Mesenchymal stem cell (in vitro differentiated cells and primary cell): ENCODE measurements at regions not wholly inside any gene's neighbourhood (a gene's known extent, or its start where the extent isn't known, plus 50 kb on each side); places are given as distances from the start of the nearest gene placed in this dataset.

ENCODE experiments used
- DNase-seq: peaks from one replicate; pipeline ENCODE4 v3.0.0-alpha.2; 2013
- H2AFZ ChIP-seq: one replicate; pipeline ENCODE4 v1.6.1; 2013; ENCODE audit warnings: low read depth, mild to moderate bottlenecking, control low read depth, inconsistent platforms, low read length, moderate library complexity
- H2AK5ac ChIP-seq: 2 replicates; pipeline ENCODE4 v1.6.1; 2013; ENCODE audit warnings: low read length, moderate library complexity, mild to moderate bottlenecking, inconsistent platforms; ENCODE audit not compliant: severe bottlenecking
- H2BK120ac ChIP-seq: one replicate; pipeline ENCODE4 v1.6.1; 2013; ENCODE audit warnings: low read depth, mild to moderate bottlenecking, inconsistent platforms, low read length, moderate library complexity
- H2BK12ac ChIP-seq, 2 experiments: one replicate each; pipeline ENCODE4 v1.6.1; 2013; ENCODE audit warnings: inconsistent platforms in 2 of 2, low read length in 2 of 2, mild to moderate bottlenecking in 2 of 2, moderate library complexity in 2 of 2, control low read depth in 1 of 2
- H2BK15ac ChIP-seq: one replicate; pipeline ENCODE4 v1.6.1; 2013; ENCODE audit warnings: mild to moderate bottlenecking, low read depth, inconsistent platforms; ENCODE audit not compliant: poor library complexity, severe bottlenecking
- H2BK5ac ChIP-seq: 2 replicates; pipeline ENCODE4 v1.6.1; 2013; ENCODE audit warnings: low read depth, mild to moderate bottlenecking, low read length, control low read depth, inconsistent platforms; ENCODE audit not compliant: poor library complexity, severe bottlenecking
- H3K14ac ChIP-seq, 2 experiments: one replicate each; pipeline ENCODE4 v1.6.1; 2013; ENCODE audit warnings: inconsistent platforms in 2 of 2, low read length in 2 of 2, control low read depth in 1 of 2, mild to moderate bottlenecking in 1 of 2, moderate library complexity in 1 of 2
- H3K18ac ChIP-seq, 2 experiments: one replicate each; pipeline ENCODE4 v1.6.1; 2013; ENCODE audit warnings: inconsistent platforms in 2 of 2, low read length in 2 of 2, control low read depth in 1 of 2, low read depth in 1 of 2, mild to moderate bottlenecking in 1 of 2
- H3K23ac ChIP-seq, 2 experiments: one replicate each; pipeline ENCODE4 v1.6.1; 2013; ENCODE audit warnings: inconsistent platforms in 2 of 2, low read length in 2 of 2, mild to moderate bottlenecking in 2 of 2, moderate library complexity in 2 of 2, control low read depth in 1 of 2
- H3K27ac ChIP-seq: 2 replicates; pipeline ENCODE4 v1.5.1; 2013; ENCODE audit warnings: mild to moderate bottlenecking, moderate library complexity, low read length, control low read depth, inconsistent platforms; ENCODE audit not compliant: poor library complexity, severe bottlenecking
- H3K27me3 ChIP-seq, 2 experiments: 2 replicates each; pipeline versions ENCODE4 v1.6.1 to v1.7.0; 2013; ENCODE audit warnings: low read length in 2 of 2, mild to moderate bottlenecking in 2 of 2, moderate library complexity in 2 of 2, control low read depth in 1 of 2, inconsistent platforms in 1 of 2; ENCODE audit not compliant: control insufficient read depth in 1 of 2, insufficient read depth in 1 of 2
- H3K36me3 ChIP-seq, 2 experiments: 2 replicates each; pipeline versions ENCODE4 v1.6.1 to v1.7.0; 2013; ENCODE audit warnings: low read length in 2 of 2, control low read depth in 1 of 2, inconsistent platforms in 1 of 2, low read depth in 1 of 2, mild to moderate bottlenecking in 1 of 2; ENCODE audit not compliant: insufficient read depth in 2 of 2, control insufficient read depth in 1 of 2
- H3K4ac ChIP-seq, 2 experiments: one replicate each; pipeline ENCODE4 v1.6.1; 2013; ENCODE audit warnings: inconsistent platforms in 2 of 2, low read length in 2 of 2, mild to moderate bottlenecking in 2 of 2, moderate library complexity in 2 of 2, control low read depth in 1 of 2, low read depth in 1 of 2
- H3K4me1 ChIP-seq: 2 replicates; pipeline ENCODE4 v1.6.1; 2013; ENCODE audit warnings: low read depth, low read length, control low read depth; ENCODE audit not compliant: control insufficient read depth, insufficient read depth
- H3K4me2 ChIP-seq: 2 replicates; pipeline ENCODE4 v1.6.1; 2013; ENCODE audit warnings: low read length, mild to moderate bottlenecking, inconsistent platforms; ENCODE audit not compliant: poor library complexity, severe bottlenecking
- H3K4me3 ChIP-seq, 2 experiments: 2 replicates each; pipeline versions ENCODE4 v1.5.1 to v1.7.0; 2013; ENCODE audit warnings: low read length in 2 of 2, mild to moderate bottlenecking in 2 of 2, control low read depth in 1 of 2, low read depth in 1 of 2; ENCODE audit not compliant: insufficient read depth in 1 of 2
- H3K79me1 ChIP-seq: replicated peaks from 2 replicates; pipeline ENCODE4 v1.6.1; 2013; ENCODE audit warnings: mild to moderate bottlenecking, control low read depth, low read length, inconsistent platforms; ENCODE audit not compliant: poor library complexity, severe bottlenecking
- H3K9ac ChIP-seq: 2 replicates; pipeline ENCODE4 v1.7.0; 2013; ENCODE audit warnings: mild to moderate bottlenecking, low read length, moderate library complexity
- H3K9me3 ChIP-seq: 2 replicates; pipeline ENCODE4 v1.7.0; 2013; ENCODE audit warnings: mild to moderate bottlenecking, low read length; ENCODE audit not compliant: control insufficient read depth
- H4K8ac ChIP-seq: one replicate; pipeline ENCODE4 v1.6.1; 2013; ENCODE audit warnings: inconsistent platforms, mild to moderate bottlenecking, low read length, moderate library complexity
- H4K91ac ChIP-seq: one replicate; pipeline ENCODE4 v1.6.1; 2013; ENCODE audit warnings: mild to moderate bottlenecking, low read length, inconsistent platforms
- WGBS: methylation state at CpG from one replicate; pipeline ENCODE4 v1.1.7; 2013; ENCODE audit warnings: mixed read lengths; 5-methylcytosine and 5-hydroxymethylcytosine counted together

DNA sequence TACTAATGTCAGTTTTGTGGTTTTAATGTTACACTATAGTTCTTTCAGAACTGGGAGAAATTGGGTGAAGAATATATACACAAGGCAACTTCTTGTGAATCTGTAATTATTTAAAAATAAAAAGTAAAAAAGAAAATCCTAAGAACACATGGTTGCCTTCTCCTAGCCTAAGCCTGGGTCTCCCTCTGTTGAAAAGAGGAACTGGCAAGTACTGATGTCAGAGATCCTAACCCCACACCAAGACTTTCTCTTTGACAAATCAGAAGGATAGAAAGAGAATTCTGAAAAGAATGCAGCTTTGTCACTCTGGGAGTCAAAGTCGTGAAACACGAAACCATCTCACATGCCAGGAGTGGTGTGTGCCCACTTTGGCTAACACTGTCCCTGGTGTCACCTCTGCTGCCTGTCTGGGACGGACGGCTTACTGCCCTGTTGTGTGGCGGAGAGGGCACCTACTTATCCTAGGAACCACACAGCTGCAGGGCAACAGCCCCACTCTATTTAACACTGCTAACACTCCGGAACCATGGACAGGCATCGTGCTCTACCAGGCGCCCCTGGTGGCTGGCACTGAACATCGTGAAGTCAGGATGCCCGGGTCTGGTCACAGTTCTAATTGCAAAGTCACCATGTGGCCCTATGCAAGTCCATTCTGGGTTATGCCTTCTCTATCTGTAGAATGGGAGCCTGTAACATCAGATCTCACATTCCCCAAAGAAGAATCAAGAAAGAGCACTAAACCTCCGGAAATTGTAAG is 108.7 kb upstream of the CD82 start:
- H3K4me3 ChIP-seq: no peak overlapping the region
- H2BK15ac ChIP-seq: no peak overlapping the region
- H2AK5ac ChIP-seq: no peak overlapping the region
- no peak overlapping the region for H3K18ac ChIP-seq
- no peak overlapping the region for H3K9ac ChIP-seq
- H4K8ac ChIP-seq: no peak overlapping the region
- H3K9me3 ChIP-seq: peaks cover 16% of the 10 kb centered on the region
- no peaks in the 10 kb centered on the region for H3K36me3 ChIP-seq
- H4K91ac ChIP-seq: no peak overlapping the region
- no peak overlapping the region for H3K14ac ChIP-seq
- DNase-seq: no peak
- H3K23ac ChIP-seq: no peak overlapping the region
- H2BK12ac ChIP-seq: no peak overlapping the region
- no peak overlapping the region for H3K4ac ChIP-seq
- no peak overlapping the region for H2BK5ac ChIP-seq
- H3K27ac ChIP-seq: no peak overlapping the region
- WGBS: 61% methylated on average over 11 of the region's 11 CpGs
- peaks cover 29 to 51% of the 10 kb centered on the region in 2 experiments for H3K27me3 ChIP-seq
- H3K79me1 ChIP-seq: no peaks in the 10 kb centered on the region
- H2BK120ac ChIP-seq: no peak overlapping the region
- no peaks in the 10 kb centered on the region for H3K4me1 ChIP-seq
- no peak overlapping the region for H3K4me2 ChIP-seq
- no peak overlapping the region for H2AFZ ChIP-seq

- H2AK5ac ChIP-seq: no peak overlapping the region
- no peak overlapping the region for H3K4me2 ChIP-seq
- H3K18ac ChIP-seq: no peak overlapping the region
- H3K27me3 ChIP-seq: peaks cover 31 to 47% of the 10 kb centered on the region in 2 experiments
- peaks cover 16% of the 10 kb centered on the region for H3K9me3 ChIP-seq
- no peak overlapping the region for H3K14ac ChIP-seq
- no peak overlapping the region for H3K27ac ChIP-seq
- DNase-seq: no peak
- H4K91ac ChIP-seq: no peak overlapping the region
- H4K8ac ChIP-seq: no peak overlapping the region
- no peak overlapping the region for H2BK12ac ChIP-seq
- no peaks in the 10 kb centered on the region for H3K36me3 ChIP-seq
- H3K23ac ChIP-seq: no peak overlapping the region
- no peaks in the 10 kb centered on the region for H3K79me1 ChIP-seq
- no peak overlapping the region for H3K4ac ChIP-seq
- no peak overlapping the region for H2BK120ac ChIP-seq
- H2AFZ ChIP-seq: no peak overlapping the region
- no peak overlapping the region for H3K4me3 ChIP-seq
- no peak overlapping the region for H2BK5ac ChIP-seq
- no peaks in the 10 kb centered on the region for H3K4me1 ChIP-seq
- H3K9ac ChIP-seq: no peak overlapping the region
- H2BK15ac ChIP-seq: no peak overlapping the region
Observed at GRCh38 chr11:44457862-44458261, 107.6 kb upstream of the CD82 start.

GRCh38 chr11:44463751-44464150 is 101.7 kb upstream of the CD82 start:
- H2BK15ac ChIP-seq: no peak overlapping the region
- no peak overlapping the region for H4K8ac ChIP-seq
- H3K4me2 ChIP-seq: no peak overlapping the region
- H3K9me3 ChIP-seq: peaks cover 41% of the 10 kb centered on the region
- H3K9ac ChIP-seq: no peak overlapping the region
- H3K27ac ChIP-seq: no peak overlapping the region
- DNase-seq: no peak
- no peak overlapping the region for H2AK5ac ChIP-seq
- no peak overlapping the region for H2BK5ac ChIP-seq
- WGBS: 87% methylated on average over 5 of the region's 5 CpGs
- no peak overlapping the region for H4K91ac ChIP-seq
- no peak overlapping the region for H3K23ac ChIP-seq
- H2BK12ac ChIP-seq: no peak overlapping the region
- H3K4ac ChIP-seq: no peak overlapping the region
- no peak overlapping the region for H2AFZ ChIP-seq
- H3K79me1 ChIP-seq: no peaks in the 10 kb centered on the region
- H2BK120ac ChIP-seq: no peak overlapping the region
- peaks cover 38 to 70% of the 10 kb centered on the region in 2 experiments for H3K27me3 ChIP-seq
- H3K36me3 ChIP-seq: no peaks in the 10 kb centered on the region
- no peak overlapping the region for H3K4me3 ChIP-seq
- peaks cover 5% of the 10 kb centered on the region for H3K4me1 ChIP-seq
- no peak overlapping the region for H3K18ac ChIP-seq
- no peak overlapping the region for H3K14ac ChIP-seq

- Histone ChIP-seq H3K18ac (no peak overlapping the region), H2BK120ac (no peak overlapping the region), H4K91ac (no peak overlapping the region), H2BK5ac (no peak overlapping the region), H3K36me3 (no peaks in the 10 kb centered on the region), H3K79me1 (no peaks in the 10 kb centered on the region), H3K4me3 (no peak overlapping the region), H2BK15ac (no peak overlapping the region), H3K9ac (no peak overlapping the region), H3K4me2 (no peak overlapping the region), H2AK5ac (no peak overlapping the region), H4K8ac (no peak overlapping the region), H3K14ac (no peak overlapping the region), H2AFZ (no peak overlapping the region), H3K9me3 (peaks cover 41% of the 10 kb centered on the region), H3K23ac (no peak overlapping the region), H3K4ac (no peak overlapping the region), H2BK12ac (no peak overlapping the region), H3K27ac (no peak overlapping the region), H3K27me3 (peaks cover 39 to 71% of the 10 kb centered on the region in 2 experiments), H3K4me1 (peaks cover 5% of the 10 kb centered on the region)
- no peak for DNase-seq
- WGBS: 100% methylated on average over 1 of the region's 1 CpG
Observed at GRCh38 chr11:44464741-44465140, 100.7 kb upstream of the CD82 start.
